ENCODE measurements at regions not wholly inside any gene's neighbourhood (a gene's known extent, or its start where the extent isn't known, plus 50 kb on each side); places are given as distances from the start of the nearest gene placed in this dataset.

- no peak overlapping the region for H3K4me3 Mint-ChIP-seq
- no peaks in the 10 kb centered on the region; the same call in 1 of the 3 replicates for H3K36me3 Mint-ChIP-seq (ENCODE audit: low read depth)
- H3K79me2 ChIP-seq (replicated peaks; ENCODE audit: insufficient read depth) = no peaks in the 10 kb centered on the region
- H3F3A ChIP-seq (replicated peaks; ENCODE audit: low read depth) = no peaks in the 10 kb centered on the region
- H3K4me3 ChIP-seq = no peak overlapping the region
- no peak for DNase-seq (ENCODE audit: low spot score)
- no peaks in the 10 kb centered on the region for H3K9me3 Mint-ChIP-seq
- H3K27me3 ChIP-seq (ENCODE audit: insufficient read depth) = no peaks in the 10 kb centered on the region
- no peak overlapping the region for H3K4me2 ChIP-seq
- no peak for TF ChIP-seq EZH2phosphoT487 (IDR thresholded peaks at IDR 0.05; ENCODE audit: unreplicated experiment)
- TF ChIP-seq NANOG (IDR thresholded peaks at IDR 0.05; ENCODE audit: borderline replicate concordance) = no peak
- TF ChIP-seq, protein P1, sequence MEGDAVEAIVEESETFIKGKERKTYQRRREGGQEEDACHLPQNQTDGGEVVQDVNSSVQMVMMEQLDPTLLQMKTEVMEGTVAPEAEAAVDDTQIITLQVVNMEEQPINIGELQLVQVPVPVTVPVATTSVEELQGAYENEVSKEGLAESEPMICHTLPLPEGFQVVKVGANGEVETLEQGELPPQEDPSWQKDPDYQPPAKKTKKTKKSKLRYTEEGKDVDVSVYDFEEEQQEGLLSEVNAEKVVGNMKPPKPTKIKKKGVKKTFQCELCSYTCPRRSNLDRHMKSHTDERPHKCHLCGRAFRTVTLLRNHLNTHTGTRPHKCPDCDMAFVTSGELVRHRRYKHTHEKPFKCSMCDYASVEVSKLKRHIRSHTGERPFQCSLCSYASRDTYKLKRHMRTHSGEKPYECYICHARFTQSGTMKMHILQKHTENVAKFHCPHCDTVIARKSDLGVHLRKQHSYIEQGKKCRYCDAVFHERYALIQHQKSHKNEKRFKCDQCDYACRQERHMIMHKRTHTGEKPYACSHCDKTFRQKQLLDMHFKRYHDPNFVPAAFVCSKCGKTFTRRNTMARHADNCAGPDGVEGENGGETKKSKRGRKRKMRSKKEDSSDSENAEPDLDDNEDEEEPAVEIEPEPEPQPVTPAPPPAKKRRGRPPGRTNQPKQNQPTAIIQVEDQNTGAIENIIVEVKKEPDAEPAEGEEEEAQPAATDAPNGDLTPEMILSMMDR (conservative IDR thresholded peaks at IDR 0.05; ENCODE audit: low read depth in 2 of 2) = no peak
- TF ChIP-seq JUNB (IDR thresholded peaks at IDR 0.05; ENCODE audit: unreplicated experiment) = no peak
- no peak for TF ChIP-seq REST (IDR thresholded peaks at IDR 0.05; ENCODE audit: unreplicated experiment)
- no peak for TF ChIP-seq STAT1 (IDR thresholded peaks at IDR 0.05; ENCODE audit: unreplicated experiment)
- no peak for TF ChIP-seq CREB1 (CRISPR knock-in tag; IDR thresholded peaks at IDR 0.05; ENCODE audit: low read depth)
- TF ChIP-seq POLR2AphosphoS5 (IDR thresholded peaks at IDR 0.05; ENCODE audit: low read depth) = no peak
- no peak for TF ChIP-seq EZH2 (IDR thresholded peaks at IDR 0.05; ENCODE audit: low read depth, unreplicated experiment)
- no peak for TF ChIP-seq ZNF114 (CRISPR knock-in tag; IDR thresholded peaks at IDR 0.05)
- TF ChIP-seq ZNF462 (CRISPR knock-in tag; IDR thresholded peaks at IDR 0.05) = no peak
- no peak for TF ChIP-seq ETS1 (IDR thresholded peaks at IDR 0.05)
- TF ChIP-seq ZNF331 (CRISPR knock-in tag; IDR thresholded peaks at IDR 0.05; ENCODE audit: low read depth) = no peak
- H2AFZ ChIP-seq = no peak overlapping the region
- 0 out of 2 replicates have a peak, but pooled peaks cover 10% of the 10 kb centered on the region for H3K9me2 ChIP-seq (ENCODE audit: insufficient read depth)
- no peak overlapping the region for H3K27ac Mint-ChIP-seq
- H3K36me3 ChIP-seq (ENCODE audit: insufficient read depth) = no peaks in the 10 kb centered on the region
- no peak overlapping the region for H3K27ac ChIP-seq (ENCODE audit: low read depth)
- H3K4me1 Mint-ChIP-seq = peaks cover 15% of the 10 kb centered on the region
- no peak for ATAC-seq
- H3K27me3 Mint-ChIP-seq (ENCODE audit: insufficient read depth, low read depth, poor library complexity) = peaks cover 8% of the 10 kb centered on the region
- H3K4me1 ChIP-seq (ENCODE audit: insufficient read depth) = peaks cover 15% of the 10 kb centered on the region
- H4K20me1 ChIP-seq (replicated peaks; ENCODE audit: insufficient read depth) = no peaks in the 10 kb centered on the region
Observed at GRCh38 chr7:115789901-115790300, 240.7 kb downstream of the TFEC start.
